ENCODE measurements at regions not wholly inside any gene's neighbourhood (a gene's known extent, or its start where the extent isn't known, plus 50 kb on each side); places are given as distances from the start of the nearest gene placed in this dataset.

- intact Hi-C loops (cut with DNase I): no loop called here
- Histone ChIP-seq H3K27ac (replicated peaks in 1 of 4) (no peak overlapping the region), H3K27me3 (no peaks in the 10 kb centered on the region), H3K36me3 (no peaks in the 10 kb centered on the region), H3K4me3 (no peak overlapping the region), H3K4me1 (peaks cover 7 to 21% (median 17%) of the 10 kb centered on the region in 4 donors), H3K9me3 (no peaks in the 10 kb centered on the region)
- WGBS: 36% methylated on average over 2 of the region's 2 CpGs
- DNase-seq (ENCODE audit: extremely low spot score): no peak
- TF ChIP-seq POLR2AphosphoS5 (IDR thresholded peaks at IDR 0.05) (no peak), POLR2A (IDR thresholded peaks at IDR 0.05; ENCODE audit: low read depth) (no peak), EP300 (IDR thresholded peaks at IDR 0.05) (no peak)
- TF ChIP-seq, protein P1, sequence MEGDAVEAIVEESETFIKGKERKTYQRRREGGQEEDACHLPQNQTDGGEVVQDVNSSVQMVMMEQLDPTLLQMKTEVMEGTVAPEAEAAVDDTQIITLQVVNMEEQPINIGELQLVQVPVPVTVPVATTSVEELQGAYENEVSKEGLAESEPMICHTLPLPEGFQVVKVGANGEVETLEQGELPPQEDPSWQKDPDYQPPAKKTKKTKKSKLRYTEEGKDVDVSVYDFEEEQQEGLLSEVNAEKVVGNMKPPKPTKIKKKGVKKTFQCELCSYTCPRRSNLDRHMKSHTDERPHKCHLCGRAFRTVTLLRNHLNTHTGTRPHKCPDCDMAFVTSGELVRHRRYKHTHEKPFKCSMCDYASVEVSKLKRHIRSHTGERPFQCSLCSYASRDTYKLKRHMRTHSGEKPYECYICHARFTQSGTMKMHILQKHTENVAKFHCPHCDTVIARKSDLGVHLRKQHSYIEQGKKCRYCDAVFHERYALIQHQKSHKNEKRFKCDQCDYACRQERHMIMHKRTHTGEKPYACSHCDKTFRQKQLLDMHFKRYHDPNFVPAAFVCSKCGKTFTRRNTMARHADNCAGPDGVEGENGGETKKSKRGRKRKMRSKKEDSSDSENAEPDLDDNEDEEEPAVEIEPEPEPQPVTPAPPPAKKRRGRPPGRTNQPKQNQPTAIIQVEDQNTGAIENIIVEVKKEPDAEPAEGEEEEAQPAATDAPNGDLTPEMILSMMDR (IDR thresholded peaks at IDR 0.05): no peak
These were observed 527.6 kb downstream of the LMO7 start for GRCh38 chr13:76163761-76164160.

DNA sequence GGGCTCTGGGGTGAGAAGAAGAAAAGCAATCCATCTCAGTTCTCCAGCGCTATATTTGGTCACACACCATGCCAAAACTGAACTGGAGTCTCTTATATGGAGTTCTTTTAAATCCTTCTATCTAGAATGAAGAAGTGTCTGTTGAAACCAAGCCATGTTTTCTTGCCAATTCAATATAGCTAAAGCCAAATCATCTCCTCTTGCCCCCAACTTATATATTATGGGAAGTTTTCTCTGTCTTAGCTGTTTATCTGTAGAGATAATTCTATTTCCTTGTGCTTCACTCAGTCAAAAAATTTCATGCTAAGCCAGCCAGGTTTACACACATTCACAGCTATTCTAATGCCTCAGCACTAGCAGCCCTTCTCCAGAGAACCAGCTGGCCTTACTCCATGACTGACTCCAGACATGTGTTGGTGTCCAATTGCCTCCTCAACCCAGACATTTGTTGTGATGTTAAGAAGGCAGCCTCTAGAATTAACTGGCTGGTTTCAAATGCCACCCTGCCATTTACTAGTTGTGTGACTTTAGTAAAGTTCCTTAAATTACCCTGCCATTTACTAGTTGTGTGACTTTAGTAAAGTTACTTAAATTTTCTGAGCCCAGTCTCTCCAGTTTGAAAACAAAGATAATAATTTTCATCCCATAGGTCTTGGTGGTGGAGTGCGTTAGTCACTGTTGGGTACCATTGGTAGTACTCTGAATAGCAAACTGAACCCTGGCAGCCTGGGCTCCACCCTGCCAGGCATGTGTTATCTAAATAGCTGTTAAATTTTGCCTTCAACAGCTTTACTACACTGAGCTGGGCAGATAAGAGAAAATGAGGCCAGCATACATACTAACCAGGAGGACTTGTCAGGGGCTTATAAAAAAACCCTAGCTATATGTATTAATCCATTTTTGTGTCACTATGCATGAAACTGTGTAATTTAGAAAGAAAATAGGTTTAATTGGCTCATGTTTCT, 525.1 kb downstream of the LMO7 start:
- TF ChIP-seq EP300 (IDR thresholded peaks at IDR 0.05): no peak
- no peak for TF ChIP-seq POLR2AphosphoS5 (IDR thresholded peaks at IDR 0.05)
- no peak for TF ChIP-seq POLR2A (IDR thresholded peaks at IDR 0.05; ENCODE audit: low read depth)
- TF ChIP-seq, protein P1 (IDR thresholded peaks at IDR 0.05): no peak
- no peaks in the 10 kb centered on the region for H3K36me3 ChIP-seq
- H3K9me3 ChIP-seq: no peaks in the 10 kb centered on the region
- WGBS: 50% methylated on average over 2 of the region's 2 CpGs
- peaks cover 7 to 21% (median 17%) of the 10 kb centered on the region in 4 donors for H3K4me1 ChIP-seq
- no peaks in the 10 kb centered on the region for H3K27me3 ChIP-seq
- H3K4me3 ChIP-seq: no peak overlapping the region
- intact Hi-C loops (cut with DNase I): no loop called here
- H3K27ac ChIP-seq (replicated peaks in 1 of 4): peak overlapping the region in 3 of 4 donors; percentile 37 to 52 (median 45)
- no peak for DNase-seq (ENCODE audit: extremely low spot score)

- H3K4me3 ChIP-seq: no peak overlapping the region
- no peaks in the 10 kb centered on the region for H3K27me3 ChIP-seq
- DNase-seq (ENCODE audit: extremely low spot score): no peak
- no peaks in the 10 kb centered on the region for H3K9me3 ChIP-seq
- no peaks in the 10 kb centered on the region for H3K36me3 ChIP-seq
- peaks cover 7 to 21% (median 17%) of the 10 kb centered on the region in 4 donors for H3K4me1 ChIP-seq
- H3K27ac ChIP-seq (replicated peaks in 1 of 4): peak overlapping the region in 3 of 4 donors; percentile 37 to 52 (median 45)
- intact Hi-C loops (cut with DNase I): no loop called here
- TF ChIP-seq POLR2A (IDR thresholded peaks at IDR 0.05; ENCODE audit: low read depth): no peak
- no peak for TF ChIP-seq EP300 (IDR thresholded peaks at IDR 0.05)
- TF ChIP-seq, protein P1 (IDR thresholded peaks at IDR 0.05): no peak
- TF ChIP-seq POLR2AphosphoS5 (IDR thresholded peaks at IDR 0.05): no peak
- WGBS: 63% methylated on average over 4 of the region's 4 CpGs
These were observed 524.4 kb downstream of the LMO7 start for GRCh38 chr13:76160506-76160905.

DNA sequence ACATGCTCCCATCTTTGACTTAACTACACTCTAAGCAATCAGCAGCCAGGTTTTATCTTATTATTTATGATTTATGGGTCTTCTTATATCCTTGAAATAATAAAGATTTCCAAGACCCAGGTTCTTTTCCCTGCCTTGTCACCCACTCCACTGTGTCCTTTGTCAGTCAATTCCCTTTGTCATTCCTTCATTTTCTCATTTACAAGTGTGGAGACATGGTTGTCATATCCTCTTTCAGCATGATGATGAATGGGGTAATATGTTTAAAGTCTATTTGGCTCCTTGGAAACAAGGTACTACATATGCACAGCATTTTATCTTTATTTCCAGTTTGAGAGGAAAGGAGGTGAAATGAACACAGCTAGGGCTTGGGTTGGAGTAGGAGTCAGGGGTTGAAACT, 521.8 kb downstream of the LMO7 start:
- TF ChIP-seq POLR2AphosphoS5 (IDR thresholded peaks at IDR 0.05) (no peak), POLR2A (IDR thresholded peaks at IDR 0.05; ENCODE audit: low read depth) (no peak), EP300 (IDR thresholded peaks at IDR 0.05) (no peak)
- TF ChIP-seq, protein P1 (IDR thresholded peaks at IDR 0.05): no peak
- no peak for DNase-seq (ENCODE audit: extremely low spot score)
- Histone ChIP-seq H3K27ac (replicated peaks in 1 of 4) (no peak overlapping the region), H3K4me3 (no peak overlapping the region), H3K4me1 (peaks cover 7 to 21% (median 17%) of the 10 kb centered on the region in 4 donors), H3K9me3 (no peaks in the 10 kb centered on the region), H3K27me3 (no peaks in the 10 kb centered on the region), H3K36me3 (no peaks in the 10 kb centered on the region)
- intact Hi-C loops (cut with DNase I): no loop called here
